ENCODE measurements at regions not wholly inside any gene's neighbourhood (a gene's known extent, or its start where the extent isn't known, plus 50 kb on each side); places are given as distances from the start of the nearest gene placed in this dataset.

DNA sequence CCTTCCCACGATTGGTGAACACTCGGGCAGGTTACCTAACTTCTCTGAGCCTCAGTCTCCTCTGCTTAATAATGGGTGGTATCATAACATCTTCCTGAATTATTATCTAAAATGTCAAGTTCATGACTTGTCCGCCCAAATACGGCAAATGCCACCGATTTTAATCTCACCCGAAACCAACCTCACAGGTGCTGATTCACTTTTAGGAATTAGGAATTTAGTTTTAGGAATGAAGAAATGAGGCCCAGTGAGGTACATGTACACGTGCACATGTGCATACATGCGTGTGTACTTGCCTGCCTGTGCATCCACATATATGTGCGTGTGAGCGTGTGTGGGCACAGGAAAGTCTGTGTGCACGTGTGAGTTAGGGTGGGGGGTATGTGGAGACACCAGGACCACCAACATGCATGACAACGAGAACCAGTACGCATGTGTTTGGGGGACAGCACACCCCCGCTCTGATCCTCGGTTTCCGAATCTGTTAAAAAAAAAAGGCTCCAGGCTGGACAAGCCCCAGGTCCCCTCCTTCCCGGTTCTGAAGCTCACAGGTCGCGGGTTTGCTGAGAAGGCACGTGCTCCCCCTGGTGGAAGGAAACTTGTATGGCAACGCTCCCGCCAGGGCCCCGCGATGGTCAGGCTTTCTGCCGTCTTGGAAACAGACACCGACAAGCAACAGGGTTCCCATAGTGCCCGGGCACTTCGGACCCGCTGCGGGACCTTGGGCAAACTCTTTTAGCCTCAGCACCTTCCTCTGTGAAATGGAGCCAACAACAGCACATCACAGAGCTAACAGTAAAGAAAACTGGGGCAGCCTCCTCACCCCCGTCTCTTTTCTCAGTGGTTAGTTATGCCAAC, 219.2 kb downstream of the RBFOX3 start:
- CTCF ChIA-PET, result interaction anchor here (0.6 to 1.7 kb wide), 16 partner anchors 9 to 359 kb away, joined by 3 to 11 read pairs (median 5); no protein-coding TSS in a partner anchor
- H3K4me1 ChIP-seq (ENCODE audit: control insufficient read depth, insufficient read depth, low read length), result 0 out of 2 replicates have a peak, but pooled peaks cover 3% of the 10 kb centered on the region
- intact Hi-C loops (cut with micrococcal nuclease; ENCODE audit: unreplicated experiment) (loop anchor here (1.0 to 2.0 kb wide), 2 partner anchors 203 to 305 kb away; no protein-coding TSS in a partner anchor), in situ Hi-C loops (cut with HindIII; ENCODE audit: low pct_unique_long_range_greater_than_20kb, low sequenced_read_pairs) (no loop called here)
- DNase-seq (ENCODE audit: low read depth, low spot score) (no peak), ATAC-seq (peak; percentile 72)
- H3K36me3 ChIP-seq (ENCODE audit: control insufficient read depth, insufficient read depth, low read length), result no peaks in the 10 kb centered on the region; the same call in 1 of the 2 replicates
- H3K9me3 ChIP-seq (ENCODE audit: control insufficient read depth, insufficient read depth, low read depth, low read length), result no peaks in the 10 kb centered on the region
- TF ChIP-seq REST (IDR thresholded peaks at IDR 0.05; ENCODE audit: insufficient read depth in 1 of 2, low read depth in 2 of 2, low read length in 1 of 2) (peak in 1 of 2 experiments; percentile 25; a peak in 1 of 4 replicates), SIN3A (IDR thresholded peaks at IDR 0.05; ENCODE audit: borderline replicate concordance, insufficient read depth, low read depth, low read length) (no peak)
- TF ChIP-seq, protein P1, sequence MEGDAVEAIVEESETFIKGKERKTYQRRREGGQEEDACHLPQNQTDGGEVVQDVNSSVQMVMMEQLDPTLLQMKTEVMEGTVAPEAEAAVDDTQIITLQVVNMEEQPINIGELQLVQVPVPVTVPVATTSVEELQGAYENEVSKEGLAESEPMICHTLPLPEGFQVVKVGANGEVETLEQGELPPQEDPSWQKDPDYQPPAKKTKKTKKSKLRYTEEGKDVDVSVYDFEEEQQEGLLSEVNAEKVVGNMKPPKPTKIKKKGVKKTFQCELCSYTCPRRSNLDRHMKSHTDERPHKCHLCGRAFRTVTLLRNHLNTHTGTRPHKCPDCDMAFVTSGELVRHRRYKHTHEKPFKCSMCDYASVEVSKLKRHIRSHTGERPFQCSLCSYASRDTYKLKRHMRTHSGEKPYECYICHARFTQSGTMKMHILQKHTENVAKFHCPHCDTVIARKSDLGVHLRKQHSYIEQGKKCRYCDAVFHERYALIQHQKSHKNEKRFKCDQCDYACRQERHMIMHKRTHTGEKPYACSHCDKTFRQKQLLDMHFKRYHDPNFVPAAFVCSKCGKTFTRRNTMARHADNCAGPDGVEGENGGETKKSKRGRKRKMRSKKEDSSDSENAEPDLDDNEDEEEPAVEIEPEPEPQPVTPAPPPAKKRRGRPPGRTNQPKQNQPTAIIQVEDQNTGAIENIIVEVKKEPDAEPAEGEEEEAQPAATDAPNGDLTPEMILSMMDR (IDR thresholded peaks at IDR 0.05), result peak; percentile 97
- no TSS peak for BruUV-seq (replicated peaks)
- H3K27ac ChIP-seq (ENCODE audit: low read length), result no peak overlapping the region
- H3K4me3 ChIP-seq (ENCODE audit: low read depth in 2 of 2, low read length in 2 of 2), result no peak overlapping the region
- POLR2A ChIA-PET, result no interaction called here
- peaks cover 19% of the 10 kb centered on the region for H3K27me3 ChIP-seq (ENCODE audit: control insufficient read depth, insufficient read depth, low read length)

GRCh38 chr17:79389896-79390295, 221.0 kb downstream of the RBFOX3 start:
- no TSS peak for BruUV-seq (replicated peaks)
- Histone ChIP-seq H3K9me3 (ENCODE audit: control insufficient read depth, insufficient read depth, low read depth, low read length) (no peaks in the 10 kb centered on the region), H3K27ac (ENCODE audit: low read length) (no peak overlapping the region), H3K4me3 (ENCODE audit: low read depth in 2 of 2, low read length in 2 of 2) (no peak overlapping the region), H3K36me3 (ENCODE audit: control insufficient read depth, insufficient read depth, low read length) (no peaks in the 10 kb centered on the region; the same call in 1 of the 2 replicates), H3K27me3 (ENCODE audit: control insufficient read depth, insufficient read depth, low read length) (peaks cover 21% of the 10 kb centered on the region), H3K4me1 (ENCODE audit: control insufficient read depth, insufficient read depth, low read length) (0 out of 2 replicates have a peak, but pooled peaks cover 3% of the 10 kb centered on the region)
- in situ Hi-C loops (cut with HindIII; ENCODE audit: low pct_unique_long_range_greater_than_20kb, low sequenced_read_pairs), result no loop called here
- CTCF ChIA-PET, result interaction anchor here (0.6 to 0.7 kb wide), 2 partner anchors 328 to 362 kb away, joined by 5 to 7 read pairs; no protein-coding TSS in a partner anchor
- intact Hi-C loops (cut with micrococcal nuclease; ENCODE audit: unreplicated experiment), result no loop called here
- TF ChIP-seq TCF7L2 (IDR thresholded peaks at IDR 0.05; ENCODE audit: low read depth, low read length), result no peak
- TF ChIP-seq SIN3A (IDR thresholded peaks at IDR 0.05; ENCODE audit: borderline replicate concordance, insufficient read depth, low read depth, low read length), result no peak
- TF ChIP-seq REST (IDR thresholded peaks at IDR 0.05; ENCODE audit: insufficient read depth in 1 of 2, low read depth in 2 of 2, low read length in 1 of 2), result no peak
- TF ChIP-seq POLR2AphosphoS5 (IDR thresholded peaks at IDR 0.05; ENCODE audit: low read depth, low read length), result no peak
- TF ChIP-seq, protein P1 (IDR thresholded peaks at IDR 0.05), result no peak
- POLR2A ChIA-PET, result no interaction called here
- ATAC-seq, result no peak
- DNase-seq (ENCODE audit: low read depth, low spot score), result no peak
